ENCODE measurements at regions not wholly inside any gene's neighbourhood (a gene's known extent, or its start where the extent isn't known, plus 50 kb on each side); places are given as distances from the start of the nearest gene placed in this dataset.

GRCh38 chr9:31359071-31359470 lies 1025.4 kb upstream of the ACO1 start:
- no peak overlapping the region for H3K4me3 ChIP-seq (ENCODE audit: low read length)
- H3K27me3 ChIP-seq (replicated peaks; ENCODE audit: control insufficient read depth, insufficient read depth, low read length): no peaks in the 10 kb centered on the region
- no peak for DNase-seq (ENCODE audit: low read depth)
- no peaks in the 10 kb centered on the region for H3K4me1 ChIP-seq (ENCODE audit: control insufficient read depth, insufficient read depth, low read length)
- H3K9me3 ChIP-seq (ENCODE audit: control insufficient read depth, low read length): no peaks in the 10 kb centered on the region
- no peak overlapping the region for H3K9ac ChIP-seq (ENCODE audit: low read length)
- H3K36me3 ChIP-seq (ENCODE audit: control insufficient read depth, insufficient read depth, low read length, severe bottlenecking): no peaks in the 10 kb centered on the region

- no peak for DNase-seq (ENCODE audit: low read depth)
- H3K9me3 ChIP-seq (ENCODE audit: control insufficient read depth, low read length): no peaks in the 10 kb centered on the region
- no peak overlapping the region for H3K9ac ChIP-seq (ENCODE audit: low read length)
- H3K27me3 ChIP-seq (replicated peaks; ENCODE audit: control insufficient read depth, insufficient read depth, low read length): no peaks in the 10 kb centered on the region
- H3K36me3 ChIP-seq (ENCODE audit: control insufficient read depth, insufficient read depth, low read length, severe bottlenecking): no peaks in the 10 kb centered on the region
- no peaks in the 10 kb centered on the region for H3K4me1 ChIP-seq (ENCODE audit: control insufficient read depth, insufficient read depth, low read length)
- no peak overlapping the region for H3K4me3 ChIP-seq (ENCODE audit: low read length)
Measured at GRCh38 chr9:31364171-31364570, 1020.3 kb upstream of the ACO1 start.

- Histone ChIP-seq H3K9ac (ENCODE audit: low read length) (no peak overlapping the region), H3K27me3 (replicated peaks; ENCODE audit: control insufficient read depth, insufficient read depth, low read length) (no peaks in the 10 kb centered on the region), H3K36me3 (ENCODE audit: control insufficient read depth, insufficient read depth, low read length, severe bottlenecking) (no peaks in the 10 kb centered on the region), H3K4me1 (ENCODE audit: control insufficient read depth, insufficient read depth, low read length) (no peaks in the 10 kb centered on the region), H3K4me3 (ENCODE audit: low read length) (no peak overlapping the region), H3K9me3 (ENCODE audit: control insufficient read depth, low read length) (no peaks in the 10 kb centered on the region)
- DNase-seq (ENCODE audit: low read depth): no peak
Measured at GRCh38 chr9:31372799-31373587, 1011.5 kb upstream of the ACO1 start.

- H3K4me3 ChIP-seq (ENCODE audit: low read length): no peak overlapping the region
- H3K4me1 ChIP-seq (ENCODE audit: control insufficient read depth, insufficient read depth, low read length): no peaks in the 10 kb centered on the region
Measured at GRCh38 chr9:31377358-31377757, 1007.1 kb upstream of the ACO1 start.

GRCh38 chr9:31388660-31389059 lies 995.8 kb upstream of the ACO1 start:
- Histone ChIP-seq H3K9ac (ENCODE audit: low read length) (no peak overlapping the region), H3K4me1 (ENCODE audit: control insufficient read depth, insufficient read depth, low read length) (peaks cover 2% of the 10 kb centered on the region), H3K36me3 (ENCODE audit: control insufficient read depth, insufficient read depth, low read length, severe bottlenecking) (no peaks in the 10 kb centered on the region), H3K9me3 (ENCODE audit: control insufficient read depth, low read length) (no peaks in the 10 kb centered on the region), H3K27me3 (replicated peaks; ENCODE audit: control insufficient read depth, insufficient read depth, low read length) (no peaks in the 10 kb centered on the region), H3K4me3 (ENCODE audit: low read length) (no peak overlapping the region)
- DNase-seq (ENCODE audit: low read depth): no peak

More at GRCh38 chr9:31377358-31377757, 1007.1 kb upstream of the ACO1 start:
- Histone ChIP-seq H3K9ac (ENCODE audit: low read length) (no peak overlapping the region), H3K9me3 (ENCODE audit: control insufficient read depth, low read length) (no peaks in the 10 kb centered on the region), H3K36me3 (ENCODE audit: control insufficient read depth, insufficient read depth, low read length, severe bottlenecking) (no peaks in the 10 kb centered on the region), H3K27me3 (replicated peaks; ENCODE audit: control insufficient read depth, insufficient read depth, low read length) (no peaks in the 10 kb centered on the region)
- DNase-seq (ENCODE audit: low read depth): no peak

- Histone ChIP-seq H3K27me3 (replicated peaks; ENCODE audit: control insufficient read depth, insufficient read depth, low read length) (no peaks in the 10 kb centered on the region), H3K4me3 (ENCODE audit: low read length) (no peak overlapping the region), H3K9me3 (ENCODE audit: control insufficient read depth, low read length) (no peaks in the 10 kb centered on the region), H3K4me1 (ENCODE audit: control insufficient read depth, insufficient read depth, low read length) (peaks cover 6% of the 10 kb centered on the region), H3K9ac (ENCODE audit: low read length) (no peak overlapping the region), H3K36me3 (ENCODE audit: control insufficient read depth, insufficient read depth, low read length, severe bottlenecking) (no peaks in the 10 kb centered on the region)
- no peak for DNase-seq (ENCODE audit: low read depth)
Measured at GRCh38 chr9:31389075-31389474, 995.4 kb upstream of the ACO1 start.

- Histone ChIP-seq H3K4me1 (ENCODE audit: control insufficient read depth, insufficient read depth, low read length) (peaks cover 9% of the 10 kb centered on the region), H3K9ac (ENCODE audit: low read length) (no peak overlapping the region), H3K36me3 (ENCODE audit: control insufficient read depth, insufficient read depth, low read length, severe bottlenecking) (no peaks in the 10 kb centered on the region), H3K9me3 (ENCODE audit: control insufficient read depth, low read length) (no peaks in the 10 kb centered on the region), H3K4me3 (ENCODE audit: low read length) (no peak overlapping the region), H3K27me3 (replicated peaks; ENCODE audit: control insufficient read depth, insufficient read depth, low read length) (no peaks in the 10 kb centered on the region)
- no peak for DNase-seq (ENCODE audit: low read depth)
Measured at GRCh38 chr9:31390403-31391025, 993.9 kb upstream of the ACO1 start.

- no peaks in the 10 kb centered on the region for H3K27me3 ChIP-seq (replicated peaks; ENCODE audit: control insufficient read depth, insufficient read depth, low read length)
- no peak overlapping the region for H3K9ac ChIP-seq (ENCODE audit: low read length)
- no peaks in the 10 kb centered on the region for H3K9me3 ChIP-seq (ENCODE audit: control insufficient read depth, low read length)
- H3K36me3 ChIP-seq (ENCODE audit: control insufficient read depth, insufficient read depth, low read length, severe bottlenecking): no peaks in the 10 kb centered on the region
- H3K4me3 ChIP-seq (ENCODE audit: low read length): no peak overlapping the region
- peaks cover 9% of the 10 kb centered on the region for H3K4me1 ChIP-seq (ENCODE audit: control insufficient read depth, insufficient read depth, low read length)
- DNase-seq (ENCODE audit: low read depth): no peak
Measured at GRCh38 chr9:31393240-31393639, 991.2 kb upstream of the ACO1 start.

GRCh38 chr9:31394015-31394473 lies 990.4 kb upstream of the ACO1 start:
- peak; percentile 32 for DNase-seq (ENCODE audit: low read depth)
- H3K9ac ChIP-seq (ENCODE audit: low read length): no peak overlapping the region
- no peak overlapping the region for H3K4me3 ChIP-seq (ENCODE audit: low read length)
- no peaks in the 10 kb centered on the region for H3K27me3 ChIP-seq (replicated peaks; ENCODE audit: control insufficient read depth, insufficient read depth, low read length)
- peaks cover 9% of the 10 kb centered on the region for H3K4me1 ChIP-seq (ENCODE audit: control insufficient read depth, insufficient read depth, low read length)
- no peaks in the 10 kb centered on the region for H3K36me3 ChIP-seq (ENCODE audit: control insufficient read depth, insufficient read depth, low read length, severe bottlenecking)
- H3K9me3 ChIP-seq (ENCODE audit: control insufficient read depth, low read length): no peaks in the 10 kb centered on the region

- Histone ChIP-seq H3K9me3 (ENCODE audit: control insufficient read depth, low read length) (no peaks in the 10 kb centered on the region), H3K4me1 (ENCODE audit: control insufficient read depth, insufficient read depth, low read length) (no peaks in the 10 kb centered on the region), H3K27me3 (replicated peaks; ENCODE audit: control insufficient read depth, insufficient read depth, low read length) (no peaks in the 10 kb centered on the region), H3K9ac (ENCODE audit: low read length) (no peak overlapping the region), H3K4me3 (ENCODE audit: low read length) (no peak overlapping the region), H3K36me3 (ENCODE audit: control insufficient read depth, insufficient read depth, low read length, severe bottlenecking) (no peaks in the 10 kb centered on the region)
- DNase-seq (ENCODE audit: low read depth): no peak
Measured at GRCh38 chr9:31412081-31412480, 972.4 kb upstream of the ACO1 start.

- no peak for DNase-seq (ENCODE audit: low read depth)
- Histone ChIP-seq H3K36me3 (ENCODE audit: control insufficient read depth, insufficient read depth, low read length, severe bottlenecking) (no peaks in the 10 kb centered on the region), H3K4me1 (ENCODE audit: control insufficient read depth, insufficient read depth, low read length) (no peaks in the 10 kb centered on the region), H3K9ac (ENCODE audit: low read length) (no peak overlapping the region), H3K9me3 (ENCODE audit: control insufficient read depth, low read length) (peaks cover 3% of the 10 kb centered on the region), H3K4me3 (ENCODE audit: low read length) (no peak overlapping the region), H3K27me3 (replicated peaks; ENCODE audit: control insufficient read depth, insufficient read depth, low read length) (no peaks in the 10 kb centered on the region)
Measured at GRCh38 chr9:31415164-31415563, 969.3 kb upstream of the ACO1 start.

Measured in adipocyte (in vitro differentiated cells).